ENCODE measurements at regions not wholly inside any gene's neighbourhood (a gene's known extent, or its start where the extent isn't known, plus 50 kb on each side); places are given as distances from the start of the nearest gene placed in this dataset.
"Not testable (repeated sequence)": the region's sequence is repeated elsewhere in the genome, so short reads cannot be mapped to it uniquely, and the experiment has no call there.

DNA sequence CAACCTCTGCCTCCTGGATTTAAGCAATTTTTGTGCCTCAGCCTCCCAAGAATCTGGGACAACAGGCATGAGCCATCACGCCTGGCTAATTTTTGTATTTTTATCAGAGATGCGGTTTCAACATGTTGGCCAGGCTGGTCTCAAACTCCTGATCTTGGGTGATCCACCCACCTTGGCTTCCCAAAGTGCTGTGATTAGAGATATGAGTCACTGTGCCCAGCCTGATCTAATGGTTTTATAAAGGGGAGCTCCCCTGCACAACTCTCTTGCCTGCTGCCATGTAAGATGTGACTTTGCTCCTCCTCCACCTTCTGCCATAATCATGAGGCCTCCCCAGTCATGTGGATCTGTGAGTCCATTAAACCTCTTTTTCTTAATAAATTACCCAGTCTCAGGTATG is 107.5 kb upstream of the ALDH3B2 start:
- H2AFZ ChIP-seq, result not testable (repeated sequence)

DNA sequence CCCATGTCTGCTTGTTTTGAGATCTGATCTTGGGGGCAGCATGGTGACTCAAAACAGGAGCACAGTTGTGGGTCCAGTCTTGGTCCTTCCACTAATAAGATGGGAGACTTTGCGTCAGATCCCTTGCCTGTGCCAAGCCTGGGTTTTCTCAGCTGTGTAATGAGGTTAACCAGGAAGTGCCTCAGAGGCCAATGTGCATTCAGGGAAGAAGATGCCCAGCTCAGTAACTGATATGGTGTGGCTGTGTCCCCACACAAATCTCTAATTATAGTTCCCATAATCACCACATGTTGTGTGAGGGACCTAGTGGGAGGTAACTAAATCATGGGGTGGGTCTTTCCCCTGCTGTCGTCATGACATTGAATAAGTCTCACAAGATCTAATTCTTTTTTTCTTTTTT is 107.1 kb upstream of the ALDH3B2 start:
- not testable (repeated sequence) for H3K27me3 ChIP-seq (ENCODE audit: control insufficient read depth, insufficient read depth, low read length); H3K4me2 ChIP-seq (ENCODE audit: low read length); H3K36me3 ChIP-seq (ENCODE audit: control insufficient read depth, insufficient read depth, low read length); H3K27ac ChIP-seq; H3K9me3 ChIP-seq (ENCODE audit: control insufficient read depth, low read length); H3K4me1 ChIP-seq; H2AFZ ChIP-seq; H3K79me2 ChIP-seq; H3K9ac ChIP-seq; H3K4me3 ChIP-seq (ENCODE audit: low read depth, low read length)

More for the DNA sequence above, 107.5 kb upstream of the ALDH3B2 start:
- H3K79me2 ChIP-seq; H3K4me3 ChIP-seq (ENCODE audit: low read depth, low read length); H3K9me3 ChIP-seq (ENCODE audit: control insufficient read depth, low read length); H3K9ac ChIP-seq; H3K4me2 ChIP-seq (ENCODE audit: low read length); H3K27me3 ChIP-seq (ENCODE audit: control insufficient read depth, insufficient read depth, low read length); H3K4me1 ChIP-seq; H3K27ac ChIP-seq; H3K36me3 ChIP-seq (ENCODE audit: control insufficient read depth, insufficient read depth, low read length): not testable (repeated sequence)

DNA sequence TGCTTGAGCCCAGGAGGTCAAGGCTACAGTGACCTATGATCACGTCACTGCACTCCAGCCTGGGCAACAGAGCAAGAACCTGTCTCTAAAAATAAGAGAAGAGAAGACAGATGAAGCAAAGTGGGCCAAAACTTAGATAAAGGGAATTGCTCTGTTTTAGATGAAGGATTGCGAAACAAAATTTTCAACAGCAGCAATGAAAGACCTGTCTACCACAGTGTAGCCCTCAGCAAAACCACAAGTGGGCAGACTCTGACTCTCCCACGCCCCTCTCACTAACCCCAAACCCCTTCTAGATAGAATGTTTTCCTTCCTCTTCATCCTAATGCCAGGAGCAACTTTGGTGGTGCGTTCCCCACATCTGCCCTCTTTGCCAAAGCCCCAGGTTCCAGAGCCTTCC is 105.6 kb upstream of the ALDH3B2 start:
- H3K9me3 ChIP-seq (ENCODE audit: control insufficient read depth, low read length), result no peaks in the 10 kb centered on the region
- no peak overlapping the region for H3K4me3 ChIP-seq (ENCODE audit: low read depth, low read length)
- no peak overlapping the region for H3K4me2 ChIP-seq (ENCODE audit: low read length)
- H3K36me3 ChIP-seq (ENCODE audit: control insufficient read depth, insufficient read depth, low read length), result no peaks in the 10 kb centered on the region
- no peak overlapping the region for H2AFZ ChIP-seq
- H3K9ac ChIP-seq, result no peak overlapping the region
- H3K27me3 ChIP-seq (ENCODE audit: control insufficient read depth, insufficient read depth, low read length), result no peaks in the 10 kb centered on the region
- H3K79me2 ChIP-seq, result no peaks in the 10 kb centered on the region
- no peaks in the 10 kb centered on the region for H3K4me1 ChIP-seq
- H3K27ac ChIP-seq, result no peak overlapping the region
- TF ChIP-seq, protein P1, sequence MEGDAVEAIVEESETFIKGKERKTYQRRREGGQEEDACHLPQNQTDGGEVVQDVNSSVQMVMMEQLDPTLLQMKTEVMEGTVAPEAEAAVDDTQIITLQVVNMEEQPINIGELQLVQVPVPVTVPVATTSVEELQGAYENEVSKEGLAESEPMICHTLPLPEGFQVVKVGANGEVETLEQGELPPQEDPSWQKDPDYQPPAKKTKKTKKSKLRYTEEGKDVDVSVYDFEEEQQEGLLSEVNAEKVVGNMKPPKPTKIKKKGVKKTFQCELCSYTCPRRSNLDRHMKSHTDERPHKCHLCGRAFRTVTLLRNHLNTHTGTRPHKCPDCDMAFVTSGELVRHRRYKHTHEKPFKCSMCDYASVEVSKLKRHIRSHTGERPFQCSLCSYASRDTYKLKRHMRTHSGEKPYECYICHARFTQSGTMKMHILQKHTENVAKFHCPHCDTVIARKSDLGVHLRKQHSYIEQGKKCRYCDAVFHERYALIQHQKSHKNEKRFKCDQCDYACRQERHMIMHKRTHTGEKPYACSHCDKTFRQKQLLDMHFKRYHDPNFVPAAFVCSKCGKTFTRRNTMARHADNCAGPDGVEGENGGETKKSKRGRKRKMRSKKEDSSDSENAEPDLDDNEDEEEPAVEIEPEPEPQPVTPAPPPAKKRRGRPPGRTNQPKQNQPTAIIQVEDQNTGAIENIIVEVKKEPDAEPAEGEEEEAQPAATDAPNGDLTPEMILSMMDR (IDR thresholded peaks at IDR 0.05), result no peak

DNA sequence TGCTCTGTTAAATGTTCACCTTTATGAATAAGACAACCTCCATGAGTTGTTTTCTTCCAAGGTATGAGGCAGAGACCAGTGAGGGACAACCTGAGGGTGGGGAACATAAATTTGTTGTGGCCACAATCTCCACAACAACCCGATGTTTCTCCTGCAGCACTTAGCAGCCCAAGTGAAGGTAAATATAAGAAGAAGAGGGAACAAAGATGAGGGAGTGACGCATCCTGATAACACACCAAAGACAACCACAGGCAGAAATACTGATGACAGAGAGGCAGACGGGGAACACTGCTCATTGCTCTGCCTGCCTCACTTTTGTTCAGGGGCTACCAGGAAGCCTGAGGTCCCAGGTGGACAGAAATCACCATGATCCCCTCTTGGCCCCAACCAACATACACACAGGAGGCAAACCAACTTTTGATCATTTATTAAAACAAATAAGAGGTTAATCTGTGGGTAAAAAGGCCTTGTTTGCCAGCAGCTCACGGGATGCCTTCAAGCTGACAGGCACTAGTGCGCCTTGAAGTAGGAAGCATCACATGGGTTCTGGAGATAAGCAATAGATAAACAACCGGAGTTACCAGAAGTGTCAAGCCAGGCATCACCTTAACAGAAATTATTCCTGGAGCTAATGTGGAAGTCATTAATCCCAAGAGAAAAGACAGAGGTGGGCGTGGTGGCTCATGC is 104.9 kb upstream of the ALDH3B2 start:
- not testable (repeated sequence) for H3K9ac ChIP-seq; H3K27ac ChIP-seq; H2AFZ ChIP-seq; H3K36me3 ChIP-seq (ENCODE audit: control insufficient read depth, insufficient read depth, low read length); H3K79me2 ChIP-seq; H3K4me3 ChIP-seq (ENCODE audit: low read depth, low read length); H3K4me2 ChIP-seq (ENCODE audit: low read length); H3K27me3 ChIP-seq (ENCODE audit: control insufficient read depth, insufficient read depth, low read length); H3K9me3 ChIP-seq (ENCODE audit: control insufficient read depth, low read length); H3K4me1 ChIP-seq

DNA sequence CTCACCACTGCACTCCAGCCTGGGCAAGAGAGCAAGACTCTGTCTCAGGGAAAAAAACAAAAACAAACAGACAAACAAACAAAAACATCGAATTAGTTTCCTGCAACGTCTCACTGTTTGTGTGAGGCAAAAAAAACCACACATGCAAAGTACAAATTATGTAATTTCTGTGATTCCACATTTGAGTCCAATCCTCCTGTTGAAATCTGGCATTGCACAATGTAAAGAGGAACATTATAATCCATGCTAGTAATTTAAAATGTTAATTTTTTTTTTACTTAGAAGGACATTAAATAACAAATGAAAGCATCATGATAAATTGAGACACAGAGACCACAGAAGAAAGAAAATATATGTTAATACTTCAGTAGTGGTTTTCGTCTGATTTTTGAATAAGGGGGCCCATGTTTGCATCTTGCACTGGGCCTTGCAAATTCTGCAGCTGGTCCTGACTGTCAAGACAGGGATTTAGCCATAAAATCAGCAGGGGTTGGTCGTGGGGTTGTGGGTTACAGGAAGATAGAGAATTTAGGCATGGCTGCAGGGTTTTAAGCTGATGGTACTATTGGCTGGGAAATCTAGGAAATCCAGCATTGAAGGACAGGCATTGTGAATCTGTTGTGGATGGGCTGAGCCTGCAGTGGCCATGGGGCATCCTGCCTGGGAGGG is 102.6 kb upstream of the ALDH3B2 start:
- H3K79me2 ChIP-seq, result no peaks in the 10 kb centered on the region
- H3K4me3 ChIP-seq (ENCODE audit: low read depth, low read length), result no peak overlapping the region
- no peak overlapping the region for H3K9ac ChIP-seq
- H3K27me3 ChIP-seq (ENCODE audit: control insufficient read depth, insufficient read depth, low read length), result no peaks in the 10 kb centered on the region
- H3K27ac ChIP-seq, result no peak overlapping the region
- no peak overlapping the region for H2AFZ ChIP-seq
- no peaks in the 10 kb centered on the region for H3K4me1 ChIP-seq
- TF ChIP-seq, protein P1 (IDR thresholded peaks at IDR 0.05), result no peak
- H3K9me3 ChIP-seq (ENCODE audit: control insufficient read depth, low read length), result no peaks in the 10 kb centered on the region
- no peak overlapping the region for H3K4me2 ChIP-seq (ENCODE audit: low read length)
- no peaks in the 10 kb centered on the region for H3K36me3 ChIP-seq (ENCODE audit: control insufficient read depth, insufficient read depth, low read length)

DNA sequence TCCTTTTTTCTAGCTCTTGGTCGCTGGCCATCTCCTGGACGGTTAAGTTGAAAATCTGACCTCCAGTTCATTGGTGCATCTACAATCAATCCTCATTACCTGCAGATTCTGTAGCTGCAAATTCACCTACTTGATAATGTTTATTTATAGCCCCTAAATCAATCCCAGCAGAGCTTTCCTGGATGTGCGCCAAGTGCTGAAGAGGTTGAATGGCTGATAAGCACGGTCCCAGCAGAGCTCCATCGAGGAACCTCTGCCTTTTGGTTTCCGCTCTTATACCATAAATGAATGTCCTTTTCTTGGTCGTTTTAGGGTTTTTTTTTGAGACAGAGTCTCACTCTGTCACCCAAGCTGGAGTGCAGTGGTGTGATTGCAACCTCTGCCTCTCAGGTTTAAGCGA is 99.8 kb upstream of the ALDH3B2 start:
- not testable (repeated sequence) for H2AFZ ChIP-seq; H3K4me3 ChIP-seq (ENCODE audit: low read depth, low read length); H3K36me3 ChIP-seq (ENCODE audit: control insufficient read depth, insufficient read depth, low read length); H3K9ac ChIP-seq; H3K4me2 ChIP-seq (ENCODE audit: low read length); H3K27me3 ChIP-seq (ENCODE audit: control insufficient read depth, insufficient read depth, low read length); H3K4me1 ChIP-seq; H3K9me3 ChIP-seq (ENCODE audit: control insufficient read depth, low read length); H3K27ac ChIP-seq; H3K79me2 ChIP-seq

DNA sequence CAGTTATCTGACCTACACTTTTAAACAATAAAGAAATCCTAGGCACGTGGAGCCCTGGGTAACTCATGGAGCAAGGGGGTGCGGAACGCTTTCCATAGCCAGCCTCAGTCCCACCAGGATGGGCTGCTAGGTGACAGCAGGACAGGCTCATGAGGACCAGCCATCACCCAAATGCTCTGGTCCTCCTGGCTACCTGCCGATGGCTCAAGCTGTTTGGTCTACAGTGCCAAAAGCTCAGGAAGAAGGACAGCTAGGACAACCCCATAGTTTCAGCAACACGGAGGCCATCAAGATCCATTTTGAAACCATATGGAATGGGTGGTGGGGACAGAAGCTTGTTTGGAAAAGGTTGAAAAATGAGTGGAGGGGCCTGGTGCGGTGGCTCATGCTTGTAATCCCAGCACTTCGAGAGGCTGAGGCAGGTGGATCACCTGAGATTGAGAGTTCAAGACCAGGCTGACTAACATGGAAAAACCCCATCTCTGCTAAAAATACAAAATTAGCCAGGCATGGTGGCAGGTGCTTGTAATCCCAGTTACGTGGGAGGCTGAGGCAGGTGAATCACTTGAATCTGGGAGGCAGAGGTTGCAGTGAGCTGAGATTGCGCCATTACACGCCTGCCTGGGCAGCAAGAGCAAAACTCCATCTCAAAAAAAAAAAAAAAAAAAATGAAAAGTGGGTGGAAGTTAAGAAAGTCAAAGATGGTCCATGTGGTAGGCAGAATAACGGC is 93.7 kb upstream of the ALDH3B2 start:
- H3K27ac ChIP-seq; H3K9me3 ChIP-seq (ENCODE audit: control insufficient read depth, low read length); H3K4me2 ChIP-seq (ENCODE audit: low read length); H3K79me2 ChIP-seq; H3K4me3 ChIP-seq (ENCODE audit: low read depth, low read length); H2AFZ ChIP-seq; H3K9ac ChIP-seq; H3K27me3 ChIP-seq (ENCODE audit: control insufficient read depth, insufficient read depth, low read length); H3K36me3 ChIP-seq (ENCODE audit: control insufficient read depth, insufficient read depth, low read length); H3K4me1 ChIP-seq: not testable (repeated sequence)

DNA sequence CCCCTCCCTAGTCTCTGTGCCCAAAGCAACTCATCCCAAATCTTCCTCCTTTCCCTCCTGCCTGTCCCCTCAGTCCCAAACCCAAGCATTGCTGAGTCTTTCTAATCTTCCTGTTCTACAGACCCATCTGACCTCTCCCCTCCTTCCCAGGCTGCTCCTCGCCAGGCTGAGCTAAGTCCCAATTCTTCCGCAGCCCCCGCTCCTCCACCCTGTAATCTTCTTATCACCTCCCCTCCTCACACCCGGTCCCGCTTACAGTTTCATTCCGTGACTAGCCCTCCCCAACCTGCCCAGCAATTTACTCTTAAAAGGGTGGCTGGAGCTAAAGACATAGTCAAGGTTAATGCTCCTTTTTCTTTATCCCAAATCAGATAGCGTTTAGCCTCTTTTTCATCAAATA is 86.8 kb upstream of the ALDH3B2 start:
- not testable (repeated sequence) for H3K9ac ChIP-seq; H3K36me3 ChIP-seq (ENCODE audit: control insufficient read depth, insufficient read depth, low read length); H3K4me3 ChIP-seq (ENCODE audit: low read depth, low read length); H2AFZ ChIP-seq; H3K4me2 ChIP-seq (ENCODE audit: low read length); H3K79me2 ChIP-seq; H3K27me3 ChIP-seq (ENCODE audit: control insufficient read depth, insufficient read depth, low read length); H3K9me3 ChIP-seq (ENCODE audit: control insufficient read depth, low read length); H3K4me1 ChIP-seq; H3K27ac ChIP-seq

DNA sequence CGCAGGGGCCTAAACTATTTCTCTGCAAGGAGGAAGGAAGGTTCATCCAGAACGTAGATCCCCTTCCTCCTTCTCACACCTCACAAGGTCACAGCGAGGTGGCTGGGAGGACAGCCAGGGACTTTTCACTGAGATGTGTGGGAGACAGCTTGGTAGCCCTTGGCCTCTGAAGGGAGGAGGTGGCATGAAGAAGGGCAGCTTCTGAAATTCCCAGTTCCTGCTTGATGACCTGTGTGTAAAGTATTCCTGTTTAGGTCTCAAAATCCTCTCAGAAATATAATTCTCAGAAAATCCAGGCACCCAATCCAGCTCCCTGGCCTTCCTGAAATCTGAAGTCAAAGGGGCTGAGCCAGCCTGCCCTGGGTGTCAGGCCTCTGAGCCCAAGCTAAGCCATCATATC is 84.9 kb upstream of the ALDH3B2 start:
- not testable (repeated sequence) for H3K9ac ChIP-seq; H3K9me3 ChIP-seq (ENCODE audit: control insufficient read depth, low read length); H3K36me3 ChIP-seq (ENCODE audit: control insufficient read depth, insufficient read depth, low read length); H3K27me3 ChIP-seq (ENCODE audit: control insufficient read depth, insufficient read depth, low read length); H3K4me2 ChIP-seq (ENCODE audit: low read length); H3K4me1 ChIP-seq; H3K4me3 ChIP-seq (ENCODE audit: low read depth, low read length); H3K79me2 ChIP-seq; H2AFZ ChIP-seq; H3K27ac ChIP-seq

All from parathyroid adenoma (tissue), 2 donors.